HL-60 (cell line): ENCODE measurements at regions not wholly inside any gene's neighbourhood (a gene's known extent, or its start where the extent isn't known, plus 50 kb on each side); places are given as distances from the start of the nearest gene placed in this dataset.

Experiments used
- DNase-seq, 2 experiments: peaks; one replicate each; pipeline ENCODE4 v3.0.0-alpha.2; 2010 to 2020; ENCODE audit warnings: low read depth in 1 of 2, low spot score in 1 of 2
- H3K27ac ChIP-seq: fragments of 250-450 bp; sonication (Bioruptor Pico); replicated peaks from 2 replicates; pipeline ENCODE4 v1.5.1; 2020; ENCODE audit warnings: mild to moderate bottlenecking, moderate library complexity
- H3K27me3 ChIP-seq: fragments of 250-450 bp; sonication (Bioruptor Pico); 2 replicates; pipeline ENCODE4 v1.5.1; 2021; ENCODE audit warnings: mild to moderate bottlenecking, moderate library complexity; ENCODE audit not compliant: insufficient read depth, poor library complexity, severe bottlenecking
- H3K4me3 ChIP-seq: replicated peaks from 2 replicates; pipeline ENCODE4 v1.5.1; 2011; ENCODE audit warnings: mild to moderate bottlenecking, control low read depth, low read length; ENCODE audit not compliant: insufficient read depth
- GABPA ChIP-seq: IDR thresholded peaks from 2 replicates; pipeline ENCODE4 v1.6.1; 2012; ENCODE audit warnings: low read depth
- POLR2AphosphoS5 ChIP-seq: IDR thresholded peaks from 2 replicates; pipeline ENCODE4 v1.6.1; 2012; ENCODE audit warnings: low read depth
- SPI1 ChIP-seq: IDR thresholded peaks from 2 replicates; pipeline ENCODE4 v1.6.1; 2012; ENCODE audit warnings: low read depth, mild to moderate bottlenecking, borderline replicate concordance
- TF ChIP-seq, protein P1 (sequence below): IDR thresholded peaks from 2 replicates; pipeline ENCODE4 v1.6.1; 2012; ENCODE audit warnings: low read depth; ENCODE audit not compliant: insufficient replicate concordance
- TF ChIP-seq, protein P2 (sequence below): IDR thresholded peaks from one replicate; pipeline ENCODE4 v1.5.1; 2011; ENCODE audit warnings: low read length, control low read depth, inconsistent platforms; ENCODE audit not compliant: insufficient read depth

DNA sequence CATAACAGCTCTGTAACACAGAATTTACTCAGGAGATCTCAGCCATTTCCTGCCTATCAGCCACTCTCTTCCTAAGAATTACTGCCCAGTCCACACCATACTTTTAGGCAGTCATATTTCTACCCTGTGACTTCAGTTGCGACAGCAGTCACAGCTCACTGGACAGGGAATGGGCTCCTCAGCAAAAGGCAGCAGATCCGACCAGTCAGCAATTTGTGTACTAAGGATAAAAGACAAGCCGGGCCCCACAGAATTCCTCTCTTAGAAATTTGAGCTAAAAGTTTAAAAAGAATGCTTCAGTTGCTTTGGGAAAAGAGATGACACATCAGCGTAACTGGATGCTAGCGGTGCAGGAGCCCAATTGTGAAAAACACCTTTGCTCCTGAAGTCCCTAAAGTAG is 172.1 kb downstream of the ENC1 start:
- DNase-seq: no peak
- TF ChIP-seq, protein P1, sequence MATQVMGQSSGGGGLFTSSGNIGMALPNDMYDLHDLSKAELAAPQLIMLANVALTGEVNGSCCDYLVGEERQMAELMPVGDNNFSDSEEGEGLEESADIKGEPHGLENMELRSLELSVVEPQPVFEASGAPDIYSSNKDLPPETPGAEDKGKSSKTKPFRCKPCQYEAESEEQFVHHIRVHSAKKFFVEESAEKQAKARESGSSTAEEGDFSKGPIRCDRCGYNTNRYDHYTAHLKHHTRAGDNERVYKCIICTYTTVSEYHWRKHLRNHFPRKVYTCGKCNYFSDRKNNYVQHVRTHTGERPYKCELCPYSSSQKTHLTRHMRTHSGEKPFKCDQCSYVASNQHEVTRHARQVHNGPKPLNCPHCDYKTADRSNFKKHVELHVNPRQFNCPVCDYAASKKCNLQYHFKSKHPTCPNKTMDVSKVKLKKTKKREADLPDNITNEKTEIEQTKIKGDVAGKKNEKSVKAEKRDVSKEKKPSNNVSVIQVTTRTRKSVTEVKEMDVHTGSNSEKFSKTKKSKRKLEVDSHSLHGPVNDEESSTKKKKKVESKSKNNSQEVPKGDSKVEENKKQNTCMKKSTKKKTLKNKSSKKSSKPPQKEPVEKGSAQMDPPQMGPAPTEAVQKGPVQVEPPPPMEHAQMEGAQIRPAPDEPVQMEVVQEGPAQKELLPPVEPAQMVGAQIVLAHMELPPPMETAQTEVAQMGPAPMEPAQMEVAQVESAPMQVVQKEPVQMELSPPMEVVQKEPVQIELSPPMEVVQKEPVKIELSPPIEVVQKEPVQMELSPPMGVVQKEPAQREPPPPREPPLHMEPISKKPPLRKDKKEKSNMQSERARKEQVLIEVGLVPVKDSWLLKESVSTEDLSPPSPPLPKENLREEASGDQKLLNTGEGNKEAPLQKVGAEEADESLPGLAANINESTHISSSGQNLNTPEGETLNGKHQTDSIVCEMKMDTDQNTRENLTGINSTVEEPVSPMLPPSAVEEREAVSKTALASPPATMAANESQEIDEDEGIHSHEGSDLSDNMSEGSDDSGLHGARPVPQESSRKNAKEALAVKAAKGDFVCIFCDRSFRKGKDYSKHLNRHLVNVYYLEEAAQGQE: no peak
- no peak for TF ChIP-seq SPI1
- TF ChIP-seq POLR2AphosphoS5: no peak
- TF ChIP-seq, protein P2, sequence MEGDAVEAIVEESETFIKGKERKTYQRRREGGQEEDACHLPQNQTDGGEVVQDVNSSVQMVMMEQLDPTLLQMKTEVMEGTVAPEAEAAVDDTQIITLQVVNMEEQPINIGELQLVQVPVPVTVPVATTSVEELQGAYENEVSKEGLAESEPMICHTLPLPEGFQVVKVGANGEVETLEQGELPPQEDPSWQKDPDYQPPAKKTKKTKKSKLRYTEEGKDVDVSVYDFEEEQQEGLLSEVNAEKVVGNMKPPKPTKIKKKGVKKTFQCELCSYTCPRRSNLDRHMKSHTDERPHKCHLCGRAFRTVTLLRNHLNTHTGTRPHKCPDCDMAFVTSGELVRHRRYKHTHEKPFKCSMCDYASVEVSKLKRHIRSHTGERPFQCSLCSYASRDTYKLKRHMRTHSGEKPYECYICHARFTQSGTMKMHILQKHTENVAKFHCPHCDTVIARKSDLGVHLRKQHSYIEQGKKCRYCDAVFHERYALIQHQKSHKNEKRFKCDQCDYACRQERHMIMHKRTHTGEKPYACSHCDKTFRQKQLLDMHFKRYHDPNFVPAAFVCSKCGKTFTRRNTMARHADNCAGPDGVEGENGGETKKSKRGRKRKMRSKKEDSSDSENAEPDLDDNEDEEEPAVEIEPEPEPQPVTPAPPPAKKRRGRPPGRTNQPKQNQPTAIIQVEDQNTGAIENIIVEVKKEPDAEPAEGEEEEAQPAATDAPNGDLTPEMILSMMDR: no peak
- no peak for TF ChIP-seq GABPA
- Histone ChIP-seq H3K4me3 (no peak overlapping the region), H3K27ac (no peak overlapping the region), H3K27me3 (no peaks in the 10 kb centered on the region)

DNA sequence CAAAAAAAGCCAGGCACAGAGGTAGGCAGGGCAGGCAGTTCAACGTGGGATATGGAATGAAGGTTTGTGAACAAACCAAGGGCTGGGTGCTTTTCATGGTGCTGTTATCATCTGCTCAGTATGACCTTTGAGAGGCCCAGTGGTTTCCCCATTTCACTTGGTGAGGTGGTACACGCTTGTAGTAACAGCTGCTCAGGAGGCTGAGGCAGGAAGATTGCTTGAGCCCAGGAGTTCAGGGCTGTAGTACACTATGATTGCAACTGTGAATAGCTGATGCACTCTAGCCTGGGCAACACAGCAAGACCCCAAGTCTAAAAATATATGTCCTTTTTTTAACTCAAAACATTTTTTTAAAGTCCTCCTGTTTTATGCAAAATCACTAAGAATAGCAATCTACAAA is 174.8 kb downstream of the ENC1 start:
- no peak for TF ChIP-seq GABPA
- TF ChIP-seq SPI1: no peak
- no peak for TF ChIP-seq POLR2AphosphoS5
- TF ChIP-seq, protein P2: no peak
- TF ChIP-seq, protein P1: no peak
- Histone ChIP-seq H3K27me3 (no peaks in the 10 kb centered on the region), H3K4me3 (no peak overlapping the region), H3K27ac (no peak overlapping the region)
- no peak for DNase-seq

DNA sequence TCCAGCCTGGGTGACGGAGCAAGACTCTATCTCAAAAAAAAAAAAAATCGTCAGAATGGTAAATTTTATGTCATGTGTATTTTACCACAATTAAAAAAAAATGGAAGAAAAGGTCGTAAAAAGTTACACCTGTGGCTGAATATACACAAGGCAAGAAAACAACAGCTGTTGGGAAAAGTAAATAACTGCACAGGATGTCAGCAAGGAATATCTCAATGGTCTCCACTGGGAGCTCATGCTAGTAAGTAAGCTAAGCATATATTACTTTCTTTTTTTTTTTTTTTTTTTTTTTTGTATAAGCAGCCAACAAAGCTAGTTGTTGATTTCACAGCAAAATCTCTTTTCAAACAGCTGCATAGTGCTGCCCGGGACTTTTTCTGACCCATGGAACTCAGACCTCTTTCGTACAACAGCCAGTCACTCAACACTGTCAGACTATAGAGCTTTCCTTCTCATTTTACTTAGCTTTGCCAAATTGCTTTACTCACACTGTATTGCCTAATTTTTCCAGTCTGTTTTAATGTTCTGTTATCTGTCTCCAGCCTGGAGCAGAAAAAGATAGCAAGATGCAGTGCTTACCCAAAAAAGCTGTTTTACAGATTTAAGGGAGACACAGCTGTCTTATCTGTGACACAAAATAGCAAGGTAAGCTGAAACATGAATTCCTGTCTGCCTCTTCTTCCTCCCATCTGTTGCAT is 175.9 kb downstream of the ENC1 start:
- Histone ChIP-seq H3K4me3 (no peak overlapping the region), H3K27me3 (no peaks in the 10 kb centered on the region), H3K27ac (no peak overlapping the region)
- TF ChIP-seq GABPA: no peak
- TF ChIP-seq, protein P2: no peak
- TF ChIP-seq POLR2AphosphoS5: no peak
- TF ChIP-seq, protein P1: no peak
- no peak for TF ChIP-seq SPI1
- no peak for DNase-seq
